Loucy (cell line): ENCODE measurements at regions not wholly inside any gene's neighbourhood (a gene's known extent, or its start where the extent isn't known, plus 50 kb on each side); places are given as distances from the start of the nearest gene placed in this dataset.
"Not testable (repeated sequence)": the region's sequence is repeated elsewhere in the genome, so short reads cannot be mapped to it uniquely, and the experiment has no call there.

Experiments used
- H2AFZ ChIP-seq: fragments of 200-600 bp; sonication (generic); 2 replicates; pipeline ENCODE4 v1.6.0; 2016; ENCODE audit warnings: antibody characterized with exemption, mild to moderate bottlenecking, low read length, moderate library complexity
- H3F3A ChIP-seq: fragments of 200-600 bp; 2 replicates; pipeline ENCODE4 v1.6.0; 2016; ENCODE audit warnings: antibody characterized with exemption, low read depth, mild to moderate bottlenecking
- H3K27me3 ChIP-seq: fragments of 200-600 bp; sonication (generic); 2 replicates; pipeline ENCODE4 v1.6.1; 2014; ENCODE audit warnings: low read length, mild to moderate bottlenecking; ENCODE audit not compliant: insufficient read depth, poor library complexity, severe bottlenecking
- H3K36me3 ChIP-seq: fragments of 200-600 bp; sonication (generic); 2 replicates; pipeline ENCODE4 v1.6.1; 2016; ENCODE audit warnings: low read length; ENCODE audit not compliant: insufficient read depth
- H3K4me1 ChIP-seq: fragments of 200-600 bp; sonication (generic); 2 replicates; pipeline ENCODE4 v1.5.1; 2014; ENCODE audit warnings: low read length, mild to moderate bottlenecking; ENCODE audit not compliant: insufficient read depth, poor library complexity, severe bottlenecking
- H3K4me2 ChIP-seq: fragments of 200-600 bp; sonication (generic); 2 replicates; pipeline ENCODE4 v1.6.0; 2014; ENCODE audit warnings: antibody characterized with exemption, low read length, low read depth, mild to moderate bottlenecking; ENCODE audit not compliant: poor library complexity, severe bottlenecking
- H3K4me3 ChIP-seq: fragments of 200-600 bp; sonication (generic); 2 replicates; pipeline ENCODE4 v1.5.1; 2014; ENCODE audit warnings: low read length, mild to moderate bottlenecking, mixed read lengths; ENCODE audit not compliant: poor library complexity, severe bottlenecking
- H3K79me2 ChIP-seq: fragments of 200-600 bp; sonication (generic); 2 replicates; pipeline ENCODE4 v1.6.1; 2014; ENCODE audit warnings: low read length; ENCODE audit not compliant: insufficient read depth
- H3K9ac ChIP-seq: fragments of 200-600 bp; sonication (generic); 2 replicates; pipeline ENCODE4 v1.6.0; 2014; ENCODE audit warnings: mild to moderate bottlenecking, low read depth, low read length, moderate library complexity; ENCODE audit not compliant: poor library complexity, severe bottlenecking
- H3K9me2 ChIP-seq: fragments of 200-600 bp; sonication (generic); replicated peaks from 2 replicates; pipeline ENCODE4 v1.6.1; 2016; ENCODE audit warnings: low read depth, low read length, mixed read lengths
- H3K9me3 ChIP-seq: fragments of 200-600 bp; sonication (generic); 2 replicates; pipeline ENCODE4 v1.6.1; 2014; ENCODE audit warnings: mild to moderate bottlenecking, antibody characterized with exemption, low read length, low read depth; ENCODE audit not compliant: insufficient read depth
- H4K20me1 ChIP-seq: fragments of 200-600 bp; sonication (generic); 2 replicates; pipeline ENCODE4 v1.6.0; 2014; ENCODE audit warnings: antibody characterized with exemption, low read length, mild to moderate bottlenecking; ENCODE audit not compliant: insufficient read depth, poor library complexity, severe bottlenecking
- CTCF ChIP-seq: fragments of 200-600 bp; sonication (generic); conservative IDR thresholded peaks from 2 replicates; pipeline ENCODE4 v1.5.1; 2014; ENCODE audit warnings: mild to moderate bottlenecking, antibody characterized with exemption, low read length
- EZH2phosphoT487 ChIP-seq: fragments of 200-600 bp; IDR thresholded peaks from 2 replicates; pipeline ENCODE4 v1.6.1; 2018; ENCODE audit warnings: antibody characterized with exemption, mild to moderate bottlenecking, moderate library complexity, borderline replicate concordance

- Histone ChIP-seq H3K36me3 (no peaks in the 10 kb centered on the region), H3K79me2 (no peaks in the 10 kb centered on the region), H3K9ac (no peak overlapping the region), H3F3A (no peaks in the 10 kb centered on the region), H3K4me2 (no peak overlapping the region), H2AFZ (no peak overlapping the region), H3K9me2 (no peaks in the 10 kb centered on the region), H3K9me3 (no peaks in the 10 kb centered on the region), H4K20me1 (no peaks in the 10 kb centered on the region), H3K27me3 (no peaks in the 10 kb centered on the region), H3K4me3 (no peak overlapping the region), H3K4me1 (peaks cover 18% of the 10 kb centered on the region)
- no peak for TF ChIP-seq CTCF
- TF ChIP-seq EZH2phosphoT487, result no peak
These were observed 432.3 kb downstream of the CD83 start for GRCh38 chr6:14549871-14550270.

- Histone ChIP-seq H3K79me2 (no peaks in the 10 kb centered on the region), H3F3A (no peaks in the 10 kb centered on the region), H3K4me3 (no peak overlapping the region), H3K4me2 (no peak overlapping the region), H4K20me1 (no peaks in the 10 kb centered on the region), H2AFZ (no peak overlapping the region), H3K9me3 (no peaks in the 10 kb centered on the region), H3K9me2 (no peaks in the 10 kb centered on the region), H3K27me3 (no peaks in the 10 kb centered on the region), H3K9ac (no peak overlapping the region), H3K4me1 (peaks cover 12% of the 10 kb centered on the region), H3K36me3 (no peaks in the 10 kb centered on the region)
- TF ChIP-seq CTCF (no peak), EZH2phosphoT487 (no peak)
These were observed 432.8 kb downstream of the CD83 start for GRCh38 chr6:14550410-14550809.

DNA sequence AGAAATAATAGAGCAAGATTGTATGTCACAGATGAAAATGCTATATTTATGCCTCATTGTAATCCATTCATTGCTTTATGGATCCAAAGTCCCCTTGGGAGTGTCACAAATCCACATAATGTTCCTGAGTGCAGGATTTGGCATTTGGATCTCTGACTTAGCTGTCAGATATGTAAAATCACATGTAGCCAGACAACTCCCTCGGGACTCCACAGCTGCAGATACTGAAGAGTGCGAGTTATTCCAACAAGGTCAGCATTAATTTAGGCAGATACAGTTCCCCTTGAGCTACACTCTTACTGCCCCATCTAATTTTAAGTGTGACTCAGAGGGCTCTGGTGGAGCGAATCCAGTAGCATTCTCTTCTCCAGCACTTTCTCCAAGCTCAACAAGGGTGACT lies 433.2 kb downstream of the CD83 start:
- H3K9me3 ChIP-seq, result no peaks in the 10 kb centered on the region
- no peaks in the 10 kb centered on the region for H4K20me1 ChIP-seq
- no peaks in the 10 kb centered on the region for H3K9me2 ChIP-seq
- H3K4me3 ChIP-seq, result no peak overlapping the region
- peaks cover 11% of the 10 kb centered on the region for H3K4me1 ChIP-seq
- no peaks in the 10 kb centered on the region for H3K27me3 ChIP-seq
- no peaks in the 10 kb centered on the region for H3K36me3 ChIP-seq
- no peak overlapping the region for H2AFZ ChIP-seq
- no peaks in the 10 kb centered on the region for H3F3A ChIP-seq
- H3K79me2 ChIP-seq, result no peaks in the 10 kb centered on the region
- TF ChIP-seq CTCF (no peak), EZH2phosphoT487 (no peak)
- no peak overlapping the region for H3K9ac ChIP-seq
- H3K4me2 ChIP-seq, result no peak overlapping the region

DNA sequence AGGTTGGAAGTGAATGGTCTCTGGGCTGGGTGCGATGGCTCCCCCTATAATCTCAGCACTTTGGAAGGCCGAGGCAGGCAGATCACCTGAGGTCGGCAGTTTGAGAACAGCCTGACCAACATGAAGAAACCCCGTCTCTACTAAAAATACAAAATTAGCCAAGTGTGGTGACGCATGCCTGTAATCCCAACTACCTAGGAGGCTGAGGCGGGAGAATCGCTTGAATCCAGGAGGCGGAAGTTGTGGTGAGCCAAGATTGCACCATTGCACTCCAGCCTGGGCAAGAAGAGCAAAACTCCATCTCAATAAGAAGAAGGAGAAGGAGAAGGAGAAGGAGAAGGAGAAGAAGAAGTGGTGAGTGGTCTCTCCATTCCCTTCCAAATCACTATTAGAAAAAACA lies 434.0 kb downstream of the CD83 start:
- not testable (repeated sequence) for H4K20me1 ChIP-seq, H3F3A ChIP-seq, H3K9me2 ChIP-seq, H3K4me3 ChIP-seq, H3K9me3 ChIP-seq, H3K9ac ChIP-seq, H2AFZ ChIP-seq, H3K27me3 ChIP-seq, H3K4me2 ChIP-seq, H3K36me3 ChIP-seq, H3K79me2 ChIP-seq
- peaks cover 11% of the 10 kb centered on the region for H3K4me1 ChIP-seq
